GM12878 (cell line): ENCODE measurements at regions not wholly inside any gene's neighbourhood (a gene's known extent, or its start where the extent isn't known, plus 50 kb on each side); places are given as distances from the start of the nearest gene placed in this dataset.

Experiments used
- ATAC-seq: fragments of 200-7000 bp; cut with Tn5 transposase; 3 replicates; pipeline ENCODE4 v1.9.1; 2020; ENCODE audit warnings: mild to moderate bottlenecking, moderate library complexity
- BruUV-seq: library from RNA; stranded (reverse); fragments of 400-500 nt; replicated peaks from 2 replicates; lab custom pipeline; 2021; lab: Mats Ljungman, UMichigan
- CTCF ChIA-PET: fragments of 300-600 bp; sonication (Branson Sonifier 250); formaldehyde crosslinking; extraction: SDS; loops from one replicate; lab custom pipeline; 2021; ENCODE audit warnings: inconsistent platforms; lab: Yijun Ruan, JAX
- POLR2A ChIA-PET: fragments of 350-600 bp; formaldehyde crosslinking; extraction: SDS; loops from one replicate; lab custom pipeline; 2021; ENCODE audit warnings: inconsistent platforms; lab: Charles Lee
- RAD21 ChIA-PET: fragments of 300-600 bp; sonication (Branson Sonifier 250); formaldehyde crosslinking; loops from one replicate; lab custom pipeline; 2023; ENCODE audit warnings: antibody characterized with exemption; ENCODE audit not compliant: unreplicated experiment; lab: Charles Lee
- SMC1A ChIA-PET: fragments of 300-600 bp; sonication (Branson Sonifier 250); formaldehyde crosslinking; loops from one replicate; lab custom pipeline; 2023; ENCODE audit not compliant: unreplicated experiment, uncharacterized antibody; lab: Charles Lee
- DNase-seq: peaks from one replicate; pipeline ENCODE4 v3.0.0-alpha.2; 2011; ENCODE audit warnings: low read depth, low spot score
- FAIRE-seq: peaks from 3 replicates; lab custom pipeline; 2011; peaks lifted over from hg19 to GRCh38; lab: Jason Lieb, UNC
- H2AFZ ChIP-seq: 2 replicates; pipeline ENCODE4 v1.6.0; 2011; ENCODE audit warnings: low read depth, low read length, control low read depth; ENCODE audit not compliant: control insufficient read depth
- H3K27ac ChIP-seq: 2 replicates; pipeline ENCODE4 v1.5.1; 2011; ENCODE audit warnings: control low read depth; ENCODE audit not compliant: control insufficient read depth, insufficient read depth
- H3K27me3 ChIP-seq, 2 experiments: replicated peaks in 1 of 2; 2 replicates each; pipeline versions ENCODE4 v1.6.0 to v1.6.1; 2011; ENCODE audit warnings: low read length in 1 of 2; ENCODE audit not compliant: control insufficient read depth in 2 of 2, insufficient read depth in 2 of 2
- H3K36me3 ChIP-seq, 2 experiments: 2 replicates each; pipeline ENCODE4 v1.5.1; 2011; ENCODE audit warnings: low read length in 1 of 2; ENCODE audit not compliant: control insufficient read depth in 2 of 2, insufficient read depth in 2 of 2
- H3K4me1 ChIP-seq: 2 replicates; pipeline ENCODE4 v1.6.1; 2011; ENCODE audit warnings: mild to moderate bottlenecking, low read length, moderate library complexity, mixed read lengths; ENCODE audit not compliant: control insufficient read depth, insufficient read depth
- H3K4me2 ChIP-seq: 2 replicates; pipeline ENCODE4 v1.6.0; 2011; ENCODE audit warnings: control low read depth; ENCODE audit not compliant: control insufficient read depth, insufficient read depth
- H3K4me3 ChIP-seq: fragments of 200-600 bp; sonication (generic); 2 replicates; pipeline ENCODE4 v1.5.1; 2016
- H3K79me2 ChIP-seq: 2 replicates; pipeline ENCODE4 v1.6.0; 2011; ENCODE audit warnings: low read length; ENCODE audit not compliant: control insufficient read depth, insufficient read depth
- H3K9ac ChIP-seq: 2 replicates; pipeline ENCODE4 v1.8.0; 2011; ENCODE audit warnings: low read length, control low read depth, mixed read lengths; ENCODE audit not compliant: control insufficient read depth, insufficient read depth
- H3K9me3 ChIP-seq: replicated peaks from 3 replicates; pipeline ENCODE4 v1.5.1; 2011; ENCODE audit warnings: mild to moderate bottlenecking, low read length; ENCODE audit not compliant: control insufficient read depth, insufficient read depth
- H4K20me1 ChIP-seq: 2 replicates; pipeline ENCODE4 v1.6.0; 2011; ENCODE audit not compliant: control insufficient read depth, insufficient read depth
- CREB1 ChIP-seq: IDR thresholded peaks from 2 replicates; pipeline ENCODE4 v1.6.1; 2012; ENCODE audit warnings: low read depth, mild to moderate bottlenecking, inconsistent platforms
- CTCF ChIP-seq, 3 experiments: IDR thresholded peaks in 2 of 3; conservative IDR thresholded peaks in 1 of 3; 2 replicates each; pipeline ENCODE4 v1.5.1; 2011; ENCODE audit warnings: low read depth in 3 of 3, low read length in 3 of 3, mild to moderate bottlenecking in 3 of 3, control low read depth in 2 of 3, moderate library complexity in 2 of 3, inconsistent platforms in 1 of 3, mixed read lengths in 1 of 3; ENCODE audit not compliant: control insufficient read depth in 2 of 3, insufficient read depth in 1 of 3; ENCODE audit errors: extremely low read depth in 1 of 3
- FOXK2 ChIP-seq: fragments of 450-650 bp; IDR thresholded peaks from 2 replicates; pipeline ENCODE4 v1.6.1; 2017; ENCODE audit warnings: mild to moderate bottlenecking, moderate library complexity
- HSF1 ChIP-seq: fragments of 150-350 bp; IDR thresholded peaks from 2 replicates; pipeline ENCODE4 v1.6.1; 2014; ENCODE audit warnings: mild to moderate bottlenecking, low read depth, low read length
- IKZF2 ChIP-seq, 2 experiments: fragments of 450-650 bp; IDR thresholded peaks; 2 replicates each; pipeline ENCODE4 v1.6.1; 2017; ENCODE audit warnings: mild to moderate bottlenecking in 2 of 2, moderate library complexity in 2 of 2
- JUND ChIP-seq: IDR thresholded peaks from 2 replicates; pipeline ENCODE4 v1.6.1; 2012; ENCODE audit warnings: low read depth, mild to moderate bottlenecking, low read length, improper control_type of control experiment, moderate library complexity
- MAX ChIP-seq: IDR thresholded peaks from 2 replicates; pipeline ENCODE4 v1.6.1; 2012; ENCODE audit warnings: low read depth, low read length, improper control_type of control experiment
- SIN3A ChIP-seq: IDR thresholded peaks from 2 replicates; pipeline ENCODE4 v1.6.1; 2012; ENCODE audit warnings: low read depth, low read length, improper control_type of control experiment
- SMAD5 ChIP-seq: IDR thresholded peaks from 2 replicates; pipeline ENCODE4 v1.6.1; 2016; ENCODE audit warnings: antibody characterized with exemption, low read depth
- SPI1 ChIP-seq: IDR thresholded peaks from 2 replicates; pipeline ENCODE4 v1.6.1; 2011; ENCODE audit warnings: low read depth, mild to moderate bottlenecking, low read length, moderate library complexity, borderline replicate concordance; ENCODE audit not compliant: insufficient read depth
- STAT1 ChIP-seq: fragments of 450-650 bp; conservative IDR thresholded peaks from 2 replicates; pipeline ENCODE4 v1.6.1; 2014; ENCODE audit warnings: antibody characterized with exemption, mild to moderate bottlenecking
- TCF12 ChIP-seq: IDR thresholded peaks from 2 replicates; pipeline ENCODE4 v1.6.1; 2011; ENCODE audit warnings: low read depth, mild to moderate bottlenecking, low read length
- TCF7 ChIP-seq: IDR thresholded peaks from 2 replicates; pipeline ENCODE4 v1.6.1; 2014; ENCODE audit warnings: antibody characterized with exemption, borderline replicate concordance
- ZNF274 ChIP-seq: IDR thresholded peaks from one replicate; pipeline ENCODE4 v1.8.0; 2011; ENCODE audit not compliant: insufficient read length, insufficient read depth
- WGBS: methylation state at CpG from one replicate; pipeline ENCODE4 v1.1.6; 2016; ENCODE audit warnings: low lambda C conversion rate; ENCODE audit not compliant: insufficient replicate concordance, insufficient coverage; ENCODE audit errors: missing lambda C conversion rate; 5-methylcytosine and 5-hydroxymethylcytosine counted together
- in situ Hi-C: fragments of 300-500 bp; cut with MboI; formaldehyde crosslinking; loops from 9 replicates; pipeline ENCODE4 v1.14.3; 2018; ENCODE audit warnings: mixed read lengths
- intact Hi-C: fragments of 100-400 bp; cut with micrococcal nuclease; formaldehyde crosslinking; loops from one replicate; pipeline ENCODE4 v1.14.2; 2022; ENCODE audit not compliant: unreplicated experiment

GRCh38 chr2:199160081-199160480 is 297.7 kb downstream of the SATB2 start:
- no peak overlapping the region for H2AFZ ChIP-seq
- ChIA-PET SMC1A (interaction anchor here (1.0 kb wide), 1 partner anchor 140 kb away, joined by 4 read pairs; no protein-coding TSS in a partner anchor), RAD21 (no interaction called here), CTCF (no interaction called here), POLR2A (no interaction called here)
- no peak overlapping the region for H3K9ac ChIP-seq
- in situ Hi-C loops, result no loop called here
- ATAC-seq (peak; percentile 74), FAIRE-seq (no peak), DNase-seq (no peak)
- H3K27me3 ChIP-seq, result no peaks in the 10 kb centered on the region
- BruUV-seq, result no TSS peak
- no peaks in the 10 kb centered on the region for H3K36me3 ChIP-seq
- no peak overlapping the region for H3K4me3 ChIP-seq
- H3K27ac ChIP-seq, result no peak overlapping the region
- TF ChIP-seq SIN3A (no peak), SPI1 (peak; percentile 44; the same call in 1 of the 2 replicates), MAX (no peak), IKZF2 (IDR thresholded peaks at IDR 0.05) (peak; percentile 41 to 44; a peak in 2 of 4 replicates)
- no peaks in the 10 kb centered on the region for H3K9me3 ChIP-seq
- no peak overlapping the region for H3K4me2 ChIP-seq
- no peaks in the 10 kb centered on the region for H3K4me1 ChIP-seq
- H3K79me2 ChIP-seq, result no peaks in the 10 kb centered on the region
- intact Hi-C loops, result no loop called here
- 27% methylated on average over 4 of the region's 4 CpGs for WGBS
- H4K20me1 ChIP-seq, result no peaks in the 10 kb centered on the region

- DNase-seq, result no peak
- RAD21 ChIA-PET, result no interaction called here
- 2% methylated on average over 3 of the region's 3 CpGs for WGBS
- no peak for ATAC-seq
- Histone ChIP-seq H4K20me1 (no peaks in the 10 kb centered on the region), H3K4me2 (no peak overlapping the region), H3K4me1 (no peaks in the 10 kb centered on the region), H3K27ac (no peak overlapping the region), H3K9ac (no peak overlapping the region), H3K27me3 (no peaks in the 10 kb centered on the region; a peak in 1 of 4 replicates), H3K4me3 (no peak overlapping the region), H2AFZ (no peak overlapping the region), H3K36me3 (no peaks in the 10 kb centered on the region), H3K9me3 (no peaks in the 10 kb centered on the region), H3K79me2 (no peaks in the 10 kb centered on the region)
- in situ Hi-C loops, result no loop called here
- CTCF ChIA-PET, result interaction anchor here (1.2 kb wide), 1 partner anchor 14 kb away, joined by 3 read pairs; no protein-coding TSS in a partner anchor
- SMC1A ChIA-PET, result interaction anchor here (0.9 to 1.2 kb wide), 4 partner anchors 11 to 129 kb away, joined by 3 read pairs; no protein-coding TSS in a partner anchor
- POLR2A ChIA-PET, result no interaction called here
- FAIRE-seq, result no peak
- no TSS peak for BruUV-seq
- intact Hi-C loops, result no loop called here
- TF ChIP-seq TCF12 (no peak), SMAD5 (no peak), TCF7 (no peak), JUND (no peak), ZNF274 (no peak), HSF1 (no peak), FOXK2 (no peak), STAT1 (no peak), CREB1 (no peak), CTCF (IDR thresholded peaks at IDR 0.05 in 2 of 3, conservative IDR thresholded peaks at IDR 0.05 in 1 of 3; ENCODE audit: control insufficient read depth in 2 of 3, extremely low read depth in 1 of 3, insufficient read depth in 1 of 3, low read depth in 3 of 3, low read length in 3 of 3) (no peak)
Measured at GRCh38 chr2:199148076-199148845, 309.5 kb downstream of the SATB2 start.
